ENCODE measurements at regions not wholly inside any gene's neighbourhood (a gene's known extent, or its start where the extent isn't known, plus 50 kb on each side); places are given as distances from the start of the nearest gene placed in this dataset.

DNA sequence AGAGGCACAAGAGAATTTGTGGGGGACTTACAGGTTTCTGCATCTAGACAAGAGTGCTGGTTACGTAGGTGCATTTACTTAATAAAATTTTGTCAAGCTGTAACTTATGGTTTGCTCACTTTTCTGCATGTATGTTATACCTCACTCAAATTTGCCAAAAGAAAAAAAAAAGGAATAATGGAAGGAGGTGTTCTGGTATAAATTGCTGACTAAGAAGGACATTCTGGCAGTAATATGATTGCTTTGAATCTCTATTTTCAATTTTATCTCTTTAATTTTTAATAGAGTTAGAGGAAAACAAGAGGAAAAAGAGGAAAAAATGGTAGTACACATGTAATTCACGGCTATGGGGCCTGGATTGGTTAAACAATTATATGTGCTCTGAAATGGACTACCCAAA, 119.5 kb downstream of the DUSP10 start:
- H3K4me1 Mint-ChIP-seq = no peaks in the 10 kb centered on the region
- intact Hi-C loops (cut with micrococcal nuclease) = no loop called here
- Histone ChIP-seq H3K9ac (ENCODE audit: insufficient read depth, low read length, poor library complexity, severe bottlenecking) (no peak overlapping the region), H3K4me2 (replicated peaks; ENCODE audit: extremely low read depth, low read length, poor library complexity, severe bottlenecking) (no peak overlapping the region), H3K9me3 (replicated peaks in 1 of 2; ENCODE audit: control insufficient read depth in 1 of 2, insufficient read depth in 1 of 2, low read length in 2 of 2) (no peaks in the 10 kb centered on the region), H3K36me3 (replicated peaks in 1 of 2; ENCODE audit: control insufficient read depth in 1 of 2, insufficient read depth in 2 of 2, low read length in 2 of 2) (no peaks in the 10 kb centered on the region), H2AFZ (ENCODE audit: insufficient read depth, low read depth, low read length, poor library complexity, severe bottlenecking) (no peak overlapping the region), H4K20me1 (ENCODE audit: insufficient read depth, low read length) (no peaks in the 10 kb centered on the region), H3K4me1 (ENCODE audit: control insufficient read depth in 1 of 2, insufficient read depth in 2 of 2, low read length in 2 of 2) (no peaks in the 10 kb centered on the region), H3K4me3 (replicated peaks in 1 of 3; ENCODE audit: low read depth in 2 of 3, low read length in 3 of 3) (no peak overlapping the region), H3K79me2 (ENCODE audit: insufficient read depth, low read length) (no peaks in the 10 kb centered on the region), H3K27me3 (ENCODE audit: control insufficient read depth in 2 of 2, insufficient read depth in 2 of 2, low read length in 2 of 2) (no peaks in the 10 kb centered on the region), H3K27ac (ENCODE audit: low read depth in 1 of 2, low read length in 2 of 2) (no peak overlapping the region)
- TF ChIP-seq, protein P1, sequence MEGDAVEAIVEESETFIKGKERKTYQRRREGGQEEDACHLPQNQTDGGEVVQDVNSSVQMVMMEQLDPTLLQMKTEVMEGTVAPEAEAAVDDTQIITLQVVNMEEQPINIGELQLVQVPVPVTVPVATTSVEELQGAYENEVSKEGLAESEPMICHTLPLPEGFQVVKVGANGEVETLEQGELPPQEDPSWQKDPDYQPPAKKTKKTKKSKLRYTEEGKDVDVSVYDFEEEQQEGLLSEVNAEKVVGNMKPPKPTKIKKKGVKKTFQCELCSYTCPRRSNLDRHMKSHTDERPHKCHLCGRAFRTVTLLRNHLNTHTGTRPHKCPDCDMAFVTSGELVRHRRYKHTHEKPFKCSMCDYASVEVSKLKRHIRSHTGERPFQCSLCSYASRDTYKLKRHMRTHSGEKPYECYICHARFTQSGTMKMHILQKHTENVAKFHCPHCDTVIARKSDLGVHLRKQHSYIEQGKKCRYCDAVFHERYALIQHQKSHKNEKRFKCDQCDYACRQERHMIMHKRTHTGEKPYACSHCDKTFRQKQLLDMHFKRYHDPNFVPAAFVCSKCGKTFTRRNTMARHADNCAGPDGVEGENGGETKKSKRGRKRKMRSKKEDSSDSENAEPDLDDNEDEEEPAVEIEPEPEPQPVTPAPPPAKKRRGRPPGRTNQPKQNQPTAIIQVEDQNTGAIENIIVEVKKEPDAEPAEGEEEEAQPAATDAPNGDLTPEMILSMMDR (IDR thresholded peaks at IDR 0.05) = no peak
- H3K27ac Mint-ChIP-seq = no peak overlapping the region
- H3K36me3 Mint-ChIP-seq = no peaks in the 10 kb centered on the region
- no peak for DNase-seq
- H3K27me3 Mint-ChIP-seq (ENCODE audit: low read depth in 3 of 3) = no peaks in the 10 kb centered on the region
- WGBS (ENCODE audit: insufficient coverage) = no CpG with 5 or more reads among the region's 2 CpGs
- peaks cover 0 to 8% (median 4%) of the 10 kb centered on the region in 7 donors for H3K9me3 Mint-ChIP-seq
- no peak overlapping the region for H3K4me3 Mint-ChIP-seq

DNA sequence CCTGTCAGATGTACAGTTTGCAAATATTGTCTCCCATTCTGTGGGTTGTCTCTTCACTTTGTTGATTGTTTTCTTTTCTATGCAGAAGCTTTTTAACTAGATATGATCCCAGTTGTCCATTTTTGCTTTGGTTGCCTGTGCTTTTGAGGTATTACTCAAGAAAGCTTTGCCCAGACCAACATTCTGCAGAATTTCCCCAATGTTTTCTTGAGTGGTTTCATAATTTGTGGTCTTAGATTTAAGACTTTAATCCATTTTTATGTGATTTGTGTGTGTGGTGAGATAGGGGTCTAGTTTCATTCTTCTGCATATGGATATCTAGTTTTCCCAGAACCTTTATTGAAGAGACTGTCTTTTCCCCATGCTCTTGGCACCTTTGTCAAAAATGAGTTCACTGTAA, 116.9 kb downstream of the DUSP10 start:
- H3K4me1 ChIP-seq (ENCODE audit: control insufficient read depth in 1 of 2, insufficient read depth in 2 of 2, low read length in 2 of 2) = no peaks in the 10 kb centered on the region
- no peaks in the 10 kb centered on the region for H3K27me3 ChIP-seq (ENCODE audit: control insufficient read depth in 2 of 2, insufficient read depth in 2 of 2, low read length in 2 of 2)
- H3K36me3 ChIP-seq (replicated peaks in 1 of 2; ENCODE audit: control insufficient read depth in 1 of 2, insufficient read depth in 2 of 2, low read length in 2 of 2) = no peaks in the 10 kb centered on the region
- Mint-ChIP-seq H3K4me3 (no peak overlapping the region), H3K27me3 (ENCODE audit: low read depth in 3 of 3) (no peaks in the 10 kb centered on the region), H3K9me3 (peaks cover 0 to 3% (median 0%) of the 10 kb centered on the region in 7 donors), H3K4me1 (no peaks in the 10 kb centered on the region), H3K36me3 (no peaks in the 10 kb centered on the region), H3K27ac (no peak overlapping the region)
- no peaks in the 10 kb centered on the region for H4K20me1 ChIP-seq (ENCODE audit: insufficient read depth, low read length)
- H3K4me3 ChIP-seq (replicated peaks in 1 of 3; ENCODE audit: low read depth in 2 of 3, low read length in 3 of 3) = no peak overlapping the region
- no peak overlapping the region for H3K9ac ChIP-seq (ENCODE audit: insufficient read depth, low read length, poor library complexity, severe bottlenecking)
- TF ChIP-seq, protein P1 (IDR thresholded peaks at IDR 0.05) = no peak
- no peak for DNase-seq
- H3K79me2 ChIP-seq (ENCODE audit: insufficient read depth, low read length) = no peaks in the 10 kb centered on the region
- intact Hi-C loops (cut with micrococcal nuclease) = no loop called here
- no peak overlapping the region for H3K27ac ChIP-seq (ENCODE audit: low read depth in 1 of 2, low read length in 2 of 2)
- H3K4me2 ChIP-seq (replicated peaks; ENCODE audit: extremely low read depth, low read length, poor library complexity, severe bottlenecking) = no peak overlapping the region
- H2AFZ ChIP-seq (ENCODE audit: insufficient read depth, low read depth, low read length, poor library complexity, severe bottlenecking) = no peak overlapping the region
- H3K9me3 ChIP-seq (replicated peaks in 1 of 2; ENCODE audit: control insufficient read depth in 1 of 2, insufficient read depth in 1 of 2, low read length in 2 of 2) = no peaks in the 10 kb centered on the region

Measured in CD14-positive monocyte (primary cell).